AG09309 (cell line): ENCODE measurements at regions not wholly inside any gene's neighbourhood (a gene's known extent, or its start where the extent isn't known, plus 50 kb on each side); places are given as distances from the start of the nearest gene placed in this dataset.

Source experiments
- DNase-seq: peaks from one replicate; pipeline ENCODE4 v3.0.0-alpha.2; 2010; ENCODE audit warnings: low read depth
- H3K4me3 ChIP-seq: 2 replicates; pipeline ENCODE4 v1.5.1; 2011; ENCODE audit warnings: mild to moderate bottlenecking, low read depth, low read length, moderate library complexity; ENCODE audit not compliant: control insufficient read depth
- CTCF ChIP-seq: IDR thresholded peaks from 2 replicates; pipeline ENCODE4 v1.5.1; 2011; ENCODE audit warnings: mild to moderate bottlenecking, low read depth, low read length, inconsistent platforms; ENCODE audit not compliant: insufficient read depth, control insufficient read depth; ENCODE audit errors: missing control alignments

- no peak for TF ChIP-seq CTCF
- no peak overlapping the region for H3K4me3 ChIP-seq
- no peak for DNase-seq
Observed at GRCh38 chr5:111583758-111584203, 71.4 kb upstream of the STARD4 start.

DNA sequence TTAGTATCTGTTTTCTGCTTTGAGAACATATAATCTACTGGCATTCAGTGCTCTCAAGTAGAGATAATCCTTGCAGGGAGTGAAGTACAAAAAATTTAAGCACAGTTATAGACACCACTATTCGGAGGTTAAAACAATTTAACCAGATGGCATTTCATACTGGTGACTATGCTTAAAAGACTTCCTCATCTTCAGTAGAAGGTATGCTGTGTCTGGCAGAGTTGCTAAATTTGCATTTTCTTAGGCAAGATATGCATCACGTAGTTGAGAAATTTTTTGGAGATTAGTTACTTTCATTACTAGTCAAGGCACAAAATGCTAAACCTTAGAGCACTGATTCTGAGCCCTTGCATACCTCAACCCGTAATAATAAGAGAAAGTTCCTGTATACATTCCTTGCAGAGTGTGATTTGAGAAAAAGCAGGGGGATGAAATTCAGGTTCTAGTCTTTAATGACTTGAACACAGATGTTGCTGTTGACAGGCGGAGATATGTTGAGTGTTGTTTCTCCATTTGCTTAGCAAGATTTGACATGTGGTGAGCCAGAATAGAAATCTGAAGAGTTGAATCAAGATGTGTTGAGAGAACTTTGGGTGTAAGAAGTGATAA is 70.8 kb upstream of the STARD4 start:
- TF ChIP-seq CTCF = no peak
- H3K4me3 ChIP-seq = no peak overlapping the region
- DNase-seq = peak; percentile 73

DNA sequence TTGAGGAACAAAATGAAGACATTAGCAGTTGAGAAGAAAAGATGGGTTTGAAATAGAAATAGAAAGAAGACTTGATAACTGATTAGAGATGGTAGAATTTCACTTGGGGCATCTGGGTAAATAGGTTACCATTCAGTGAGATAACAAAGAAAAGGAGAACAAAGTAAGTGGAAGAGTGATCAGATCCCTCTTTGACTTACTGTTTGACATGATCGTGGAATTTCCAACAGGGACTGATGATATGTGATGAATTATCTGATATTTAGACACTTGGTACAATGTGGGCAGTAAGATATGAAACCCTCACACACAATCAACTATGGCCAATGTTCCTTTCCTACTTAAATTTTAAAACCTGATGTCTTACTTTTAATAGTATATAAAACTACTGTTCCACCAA is 70.1 kb upstream of the STARD4 start:
- no peak overlapping the region for H3K4me3 ChIP-seq
- TF ChIP-seq CTCF = no peak
- DNase-seq = no peak

DNA sequence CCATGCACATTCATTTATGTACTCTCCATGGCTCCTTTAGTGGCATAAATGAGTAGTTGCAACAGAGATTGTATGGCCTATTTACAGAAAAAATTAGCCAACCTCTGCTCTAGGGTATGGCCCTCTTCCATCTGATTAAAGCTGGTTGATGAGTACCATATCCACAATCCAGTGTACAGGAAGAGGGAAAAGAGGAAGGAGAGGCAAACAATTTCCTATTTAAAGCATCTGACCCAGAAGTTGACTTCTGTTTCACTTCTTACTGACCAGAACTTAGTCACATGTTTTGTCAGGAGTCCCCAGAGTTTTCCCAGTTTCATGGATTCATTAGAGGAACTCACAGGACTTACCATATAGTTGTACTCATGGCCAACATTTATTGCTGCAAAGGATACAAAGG is 68.6 kb upstream of the STARD4 start:
- no peak overlapping the region for H3K4me3 ChIP-seq
- DNase-seq = no peak
- no peak for TF ChIP-seq CTCF

GRCh38 chr5:111574311-111574710 is 62.0 kb upstream of the STARD4 start:
- no peak for DNase-seq
- H3K4me3 ChIP-seq = no peak overlapping the region
- no peak for TF ChIP-seq CTCF

- no peak for TF ChIP-seq CTCF
- no peak for DNase-seq
- H3K4me3 ChIP-seq = no peak overlapping the region
Observed at GRCh38 chr5:111572561-111572960, 60.2 kb upstream of the STARD4 start.
